B cell (primary cell): ENCODE measurements at regions not wholly inside any gene's neighbourhood (a gene's known extent, or its start where the extent isn't known, plus 50 kb on each side); places are given as distances from the start of the nearest gene placed in this dataset.

ENCODE experiments used
- ATAC-seq: fragments of 200-7000 bp; cut with Tn5 transposase; one replicate; pipeline ENCODE4 v1.10.0; 2021; ENCODE audit warnings: low read depth, mild to moderate bottlenecking, moderate number of reproducible peaks, moderate library complexity
- CTCF ChIA-PET: fragments of 350-600 bp; sonication (Branson Sonifier 250); formaldehyde crosslinking; loops from one replicate; lab custom pipeline; 2021; ENCODE audit warnings: antibody characterized with exemption, inconsistent platforms; lab: Charles Lee
- POLR2A ChIA-PET: fragments of 350-600 bp; sonication (Branson Sonifier 250); formaldehyde crosslinking; loops from one replicate; lab custom pipeline; 2021; ENCODE audit warnings: antibody characterized with exemption; lab: Charles Lee
- DNase-seq: peaks from one replicate; pipeline ENCODE4 v3.0.0; 2013
- H2AFZ ChIP-seq: 2 replicates; pipeline ENCODE4 v1.6.1; 2012; ENCODE audit warnings: mild to moderate bottlenecking, low read depth, low read length; ENCODE audit not compliant: insufficient read depth, poor library complexity, severe bottlenecking
- H3K27ac ChIP-seq, 2 donors: 1 replicate in 1 of 2; 2 replicates in 1 of 2; pipeline ENCODE4 v1.5.1; 2012 to 2013; ENCODE audit warnings: low read length in 2 of 2, mild to moderate bottlenecking in 2 of 2, moderate library complexity in 1 of 2
- H3K27me3 ChIP-seq, 4 experiments: fragments of 200-600 bp in 1 of 4; sonication (generic) in 1 of 4; replicated peaks in 1 of 4; 1 replicate in 2 of 4; 2 replicates in 2 of 4; pipeline versions ENCODE4 v1.6.1 to v1.7.0; 2013 to 2016; ENCODE audit warnings: low read length in 3 of 4, mild to moderate bottlenecking in 2 of 4, mixed read lengths in 1 of 4, moderate library complexity in 1 of 4; ENCODE audit not compliant: insufficient read depth in 4 of 4, control insufficient read depth in 3 of 4; ENCODE audit errors: control extremely low read depth in 1 of 4
- H3K36me3 ChIP-seq, 2 experiments: replicated peaks in 1 of 2; 1 replicate in 1 of 2; 2 replicates in 1 of 2; pipeline versions ENCODE4 v1.6.1 to v1.7.1; 2013; ENCODE audit warnings: low read length in 1 of 2; ENCODE audit not compliant: insufficient read depth in 2 of 2, control insufficient read depth in 1 of 2; ENCODE audit errors: control extremely low read depth in 1 of 2, extremely low read depth in 1 of 2
- H3K4me1 ChIP-seq, 2 donors: fragments of 200-600 bp in 1 of 2; sonication (generic) in 1 of 2; 1 replicate in 1 of 2; 2 replicates in 1 of 2; pipeline versions ENCODE4 v1.5.1 to v1.6.1; 2013 to 2017; ENCODE audit warnings: low read length in 2 of 2; ENCODE audit not compliant: control insufficient read depth in 2 of 2, insufficient read depth in 2 of 2
- H3K4me2 ChIP-seq: replicated peaks from 2 replicates; pipeline ENCODE3; 2012; ENCODE audit warnings: mild to moderate bottlenecking, low read depth, low read length; ENCODE audit not compliant: poor library complexity, severe bottlenecking
- H3K4me3 ChIP-seq, 5 experiments: fragments of 200-600 bp in 1 of 5; sonication (generic) in 1 of 5; 1 replicate in 3 of 5; 2 replicates in 2 of 5; pipeline versions ENCODE4 v1.5.1 to v1.7.0; 2011 to 2016; ENCODE audit warnings: low read length in 4 of 5, mild to moderate bottlenecking in 4 of 5, low read depth in 2 of 5, control low read depth in 1 of 5, moderate library complexity in 1 of 5; ENCODE audit not compliant: insufficient read depth in 1 of 5; ENCODE audit errors: control extremely low read depth in 1 of 5, extremely low read depth in 1 of 5
- H3K79me2 ChIP-seq: fragments of 200-600 bp; sonication (generic); one replicate; pipeline ENCODE4 v1.6.0; 2016; ENCODE audit warnings: low read length; ENCODE audit not compliant: control insufficient read depth, insufficient read depth
- H3K9ac ChIP-seq: fragments of 200-600 bp; sonication (generic); 2 replicates; pipeline ENCODE4 v1.6.1; 2017; ENCODE audit warnings: mild to moderate bottlenecking, low read length, moderate library complexity
- H3K9me3 ChIP-seq, 3 donors: one replicate each; pipeline versions ENCODE4 v1.6.1 to v1.7.1; 2013; ENCODE audit warnings: low read length in 2 of 3; ENCODE audit not compliant: control insufficient read depth in 2 of 3, insufficient read depth in 1 of 3; ENCODE audit errors: control extremely low read depth in 1 of 3
- H4K20me1 ChIP-seq: 2 replicates; pipeline ENCODE4 v1.6.0; 2012; ENCODE audit warnings: mild to moderate bottlenecking, low read length; ENCODE audit not compliant: insufficient read depth, control insufficient read depth, poor library complexity, severe bottlenecking
- H3K27ac Mint-ChIP-seq: one replicate; pipeline ENCODE4 v1.8.0; 2021; ENCODE audit warnings: mixed read lengths
- H3K27me3 Mint-ChIP-seq: one replicate; pipeline ENCODE4 v1.8.0; 2021; ENCODE audit warnings: mixed read lengths
- H3K4me1 Mint-ChIP-seq: one replicate; pipeline ENCODE4 v1.8.0; 2021; ENCODE audit warnings: mixed read lengths
- H3K4me3 Mint-ChIP-seq: one replicate; pipeline ENCODE4 v1.8.0; 2021; ENCODE audit warnings: mixed read lengths
- H3K9me3 Mint-ChIP-seq: one replicate; pipeline ENCODE4 v1.8.0; 2022; ENCODE audit warnings: mixed read lengths; ENCODE audit not compliant: insufficient read depth
- EZH2 ChIP-seq: IDR thresholded peaks from 2 replicates; pipeline ENCODE4 v1.6.1; 2012; ENCODE audit warnings: borderline replicate concordance, low read depth, mild to moderate bottlenecking, moderate library complexity, low read length; ENCODE audit not compliant: insufficient read depth, poor library complexity, severe bottlenecking
- WGBS: methylation state at CpG from one replicate; pipeline ENCODE4 v1.1.5; 2013; ENCODE audit warnings: missing lambda C conversion rate; ENCODE audit not compliant: insufficient coverage; 5-methylcytosine and 5-hydroxymethylcytosine counted together
- intact Hi-C: fragments of 100-400 bp; cut with micrococcal nuclease; formaldehyde crosslinking; loops from one replicate; pipeline ENCODE4 v1.10.0; 2022
- TF ChIP-seq, protein P1 (sequence below): fragments of 200-600 bp; IDR thresholded peaks from one replicate; pipeline ENCODE4 v1.8.0; 2022; ENCODE audit warnings: antibody characterized with exemption, mild to moderate bottlenecking

DNA sequence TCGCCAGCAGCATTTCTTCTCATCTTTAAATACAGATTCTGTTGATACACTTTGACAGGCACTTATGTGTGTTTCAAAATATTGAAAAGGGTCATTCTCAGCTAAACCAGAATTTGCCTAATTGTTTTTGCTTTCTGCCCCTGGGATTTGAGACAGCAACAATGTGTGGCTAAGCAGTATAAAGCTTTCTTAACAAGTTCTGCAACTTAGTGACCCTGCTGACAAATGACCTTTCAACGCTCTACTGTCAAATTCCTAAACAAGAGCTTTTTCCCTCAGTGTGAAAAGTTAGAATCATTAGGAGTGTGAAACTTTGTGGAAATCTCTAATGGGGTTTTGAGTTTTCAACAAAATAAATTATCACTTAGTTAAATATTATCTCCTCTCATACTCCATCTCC is 414.6 kb downstream of the RFPL4B start:
- ATAC-seq (no peak), DNase-seq (no peak)
- no CpG with 5 or more reads among the region's 2 CpGs for WGBS
- H3K9me3 Mint-ChIP-seq, result peaks cover under 1% of the 10 kb centered on the region
- Histone ChIP-seq H3K4me1 (no peaks in the 10 kb centered on the region), H3K79me2 (no peaks in the 10 kb centered on the region), H4K20me1 (no peaks in the 10 kb centered on the region), H3K27me3 (no peaks in the 10 kb centered on the region), H3K36me3 (no peaks in the 10 kb centered on the region), H2AFZ (no peak overlapping the region), H3K4me3 (no peak overlapping the region), H3K9me3 (peaks cover 0 to under 1% (median 0%) of the 10 kb centered on the region in 3 donors), H3K27ac (no peak overlapping the region), H3K9ac (no peak overlapping the region), H3K4me2 (no peak overlapping the region)
- TF ChIP-seq, protein P1, sequence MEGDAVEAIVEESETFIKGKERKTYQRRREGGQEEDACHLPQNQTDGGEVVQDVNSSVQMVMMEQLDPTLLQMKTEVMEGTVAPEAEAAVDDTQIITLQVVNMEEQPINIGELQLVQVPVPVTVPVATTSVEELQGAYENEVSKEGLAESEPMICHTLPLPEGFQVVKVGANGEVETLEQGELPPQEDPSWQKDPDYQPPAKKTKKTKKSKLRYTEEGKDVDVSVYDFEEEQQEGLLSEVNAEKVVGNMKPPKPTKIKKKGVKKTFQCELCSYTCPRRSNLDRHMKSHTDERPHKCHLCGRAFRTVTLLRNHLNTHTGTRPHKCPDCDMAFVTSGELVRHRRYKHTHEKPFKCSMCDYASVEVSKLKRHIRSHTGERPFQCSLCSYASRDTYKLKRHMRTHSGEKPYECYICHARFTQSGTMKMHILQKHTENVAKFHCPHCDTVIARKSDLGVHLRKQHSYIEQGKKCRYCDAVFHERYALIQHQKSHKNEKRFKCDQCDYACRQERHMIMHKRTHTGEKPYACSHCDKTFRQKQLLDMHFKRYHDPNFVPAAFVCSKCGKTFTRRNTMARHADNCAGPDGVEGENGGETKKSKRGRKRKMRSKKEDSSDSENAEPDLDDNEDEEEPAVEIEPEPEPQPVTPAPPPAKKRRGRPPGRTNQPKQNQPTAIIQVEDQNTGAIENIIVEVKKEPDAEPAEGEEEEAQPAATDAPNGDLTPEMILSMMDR, result no peak
- TF ChIP-seq EZH2, result no peak
- H3K27me3 Mint-ChIP-seq, result peaks cover 8% of the 10 kb centered on the region
- intact Hi-C loops, result no loop called here
- ChIA-PET POLR2A (no interaction called here), CTCF (no interaction called here)
- no peak overlapping the region for H3K4me3 Mint-ChIP-seq
- H3K4me1 Mint-ChIP-seq, result no peaks in the 10 kb centered on the region
- H3K27ac Mint-ChIP-seq, result no peak overlapping the region

DNA sequence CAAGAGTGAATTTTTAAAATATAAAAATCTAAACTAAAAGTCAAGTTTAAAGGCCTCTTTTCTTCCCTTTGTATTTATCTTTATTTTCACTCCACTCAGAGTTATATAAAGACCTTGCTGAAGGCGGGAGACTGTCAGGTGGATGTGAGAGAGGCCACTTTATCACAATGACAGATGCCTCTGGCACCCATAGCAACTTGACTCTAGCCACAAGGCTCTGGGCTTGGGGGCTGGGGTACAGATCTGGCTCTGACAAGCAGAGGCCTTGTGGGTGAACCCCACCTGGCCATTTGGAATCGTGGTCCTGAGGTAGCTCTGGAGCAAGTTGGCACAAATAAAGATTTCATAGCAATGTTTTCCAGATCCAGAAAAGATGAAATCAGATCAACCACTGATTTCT is 417.2 kb downstream of the RFPL4B start:
- no peaks in the 10 kb centered on the region for H3K4me1 ChIP-seq
- no peaks in the 10 kb centered on the region for H3K4me1 Mint-ChIP-seq
- H3K4me3 ChIP-seq, result no peak overlapping the region
- no peaks in the 10 kb centered on the region for H3K36me3 ChIP-seq
- TF ChIP-seq EZH2, result no peak
- TF ChIP-seq, protein P1, result no peak
- intact Hi-C loops, result no loop called here
- ChIA-PET POLR2A (no interaction called here), CTCF (no interaction called here)
- peaks cover 8% of the 10 kb centered on the region for H3K27me3 Mint-ChIP-seq
- H3K4me2 ChIP-seq, result no peak overlapping the region
- ATAC-seq (no peak), DNase-seq (no peak)
- no peaks in the 10 kb centered on the region for H3K79me2 ChIP-seq
- H2AFZ ChIP-seq, result no peak overlapping the region
- peaks cover 11% of the 10 kb centered on the region for H3K9me3 Mint-ChIP-seq
- H3K9me3 ChIP-seq, result peaks cover 2 to 12% (median 7%) of the 10 kb centered on the region in 3 donors
- H4K20me1 ChIP-seq, result no peaks in the 10 kb centered on the region
- H3K9ac ChIP-seq, result no peak overlapping the region
- no peak overlapping the region for H3K4me3 Mint-ChIP-seq
- no peaks in the 10 kb centered on the region for H3K27me3 ChIP-seq
- no CpG with 5 or more reads among the region's 2 CpGs for WGBS
- no peak overlapping the region for H3K27ac Mint-ChIP-seq
- no peak overlapping the region for H3K27ac ChIP-seq
